NCI-H748 (cell line): ENCODE measurements at regions not wholly inside any gene's neighbourhood (a gene's known extent, or its start where the extent isn't known, plus 50 kb on each side); places are given as distances from the start of the nearest gene placed in this dataset.

Experiments
- DNase-seq: peaks from one replicate; lab custom pipeline; 2025; ENCODE audit not compliant: unreplicated experiment; lab: John Stamatoyannopoulos, UW

GRCh38 chr10:7507887-7508726 lies 97.3 kb upstream of the SFMBT2 start:
- DNase-seq = no peak

- DNase-seq = no peak
These were observed 95.7 kb upstream of the SFMBT2 start for GRCh38 chr10:7506571-7506970.

DNA sequence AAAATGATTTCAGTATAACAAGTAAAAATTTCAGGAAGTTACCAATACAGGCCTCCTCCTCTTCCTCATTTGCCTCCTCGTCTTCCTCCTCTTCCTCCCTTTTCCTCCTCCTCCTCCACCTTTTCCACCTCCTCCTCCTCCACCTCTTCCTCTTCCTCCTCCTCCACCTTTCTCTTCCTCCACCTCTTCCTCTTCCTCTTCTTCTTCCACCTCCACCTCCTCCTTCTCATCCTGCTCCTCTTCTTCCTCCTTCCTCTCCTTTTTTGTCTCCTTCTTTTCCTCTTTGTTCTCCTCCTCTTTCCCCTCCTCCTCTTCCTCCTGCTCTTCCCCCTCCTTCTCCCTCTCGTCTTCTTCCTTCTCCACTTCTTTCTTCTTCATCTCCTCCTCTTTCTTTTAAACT lies 94.4 kb upstream of the SFMBT2 start:
- no peak for DNase-seq

DNA sequence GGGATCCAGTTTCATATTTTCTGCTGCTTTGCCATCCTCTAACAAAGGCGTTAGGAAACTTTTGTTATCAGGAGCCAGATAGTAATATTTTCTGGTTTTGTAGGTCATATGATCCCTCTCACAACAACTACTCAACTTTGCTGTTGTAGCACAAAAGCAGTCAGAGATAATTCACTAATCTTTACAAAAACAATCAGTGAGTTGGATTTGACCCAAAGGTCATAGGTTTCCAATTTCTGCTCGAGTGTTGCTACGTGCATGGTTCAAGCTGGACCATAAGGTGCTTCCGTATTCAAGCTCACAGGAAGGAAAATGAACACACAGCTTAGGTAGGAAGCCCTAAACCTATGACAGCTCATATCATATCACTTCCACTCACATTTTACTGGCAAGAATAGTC lies 92.4 kb upstream of the SFMBT2 start:
- DNase-seq = no peak

- no peak for DNase-seq
These were observed 90.3 kb upstream of the SFMBT2 start for GRCh38 chr10:7501157-7501556.

DNA sequence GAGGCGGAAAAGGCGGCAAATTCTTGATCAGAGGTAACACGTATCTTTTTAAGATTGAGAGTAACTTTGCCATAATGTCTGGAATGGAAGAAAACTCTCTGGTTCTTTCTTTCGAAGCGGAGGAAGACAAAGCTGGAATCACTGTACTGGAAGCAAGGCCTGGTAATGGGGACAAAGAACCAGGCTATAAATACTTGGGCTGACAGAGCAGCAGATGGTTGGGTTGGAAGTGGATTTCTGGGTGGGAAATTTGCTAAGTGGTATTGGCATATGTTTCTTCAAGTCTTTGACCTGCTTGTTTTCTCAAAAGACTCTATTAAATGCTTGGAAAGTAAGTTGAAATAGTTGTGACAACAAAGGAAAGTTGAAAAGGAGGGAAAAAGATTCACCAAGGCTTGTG lies 87.3 kb upstream of the SFMBT2 start:
- no peak for DNase-seq

GRCh38 chr10:7493996-7494395 lies 83.2 kb upstream of the SFMBT2 start:
- peak; percentile 68 for DNase-seq

- no peak for DNase-seq
These were observed 81.8 kb upstream of the SFMBT2 start for GRCh38 chr10:7492660-7493046.

GRCh38 chr10:7491949-7492659 lies 81.3 kb upstream of the SFMBT2 start:
- no peak for DNase-seq

GRCh38 chr10:7491230-7491629 lies 80.4 kb upstream of the SFMBT2 start:
- no peak for DNase-seq

- DNase-seq = peak; percentile 53
These were observed 77.6 kb upstream of the SFMBT2 start for GRCh38 chr10:7488418-7488829.

- peak; percentile 20 for DNase-seq
These were observed 76.7 kb upstream of the SFMBT2 start for GRCh38 chr10:7487528-7487927.

GRCh38 chr10:7486528-7486927 lies 75.7 kb upstream of the SFMBT2 start:
- no peak for DNase-seq

GRCh38 chr10:7485799-7486198 lies 75.0 kb upstream of the SFMBT2 start:
- peak; percentile 47 for DNase-seq

GRCh38 chr10:7485244-7485556 lies 74.4 kb upstream of the SFMBT2 start:
- no peak for DNase-seq

DNA sequence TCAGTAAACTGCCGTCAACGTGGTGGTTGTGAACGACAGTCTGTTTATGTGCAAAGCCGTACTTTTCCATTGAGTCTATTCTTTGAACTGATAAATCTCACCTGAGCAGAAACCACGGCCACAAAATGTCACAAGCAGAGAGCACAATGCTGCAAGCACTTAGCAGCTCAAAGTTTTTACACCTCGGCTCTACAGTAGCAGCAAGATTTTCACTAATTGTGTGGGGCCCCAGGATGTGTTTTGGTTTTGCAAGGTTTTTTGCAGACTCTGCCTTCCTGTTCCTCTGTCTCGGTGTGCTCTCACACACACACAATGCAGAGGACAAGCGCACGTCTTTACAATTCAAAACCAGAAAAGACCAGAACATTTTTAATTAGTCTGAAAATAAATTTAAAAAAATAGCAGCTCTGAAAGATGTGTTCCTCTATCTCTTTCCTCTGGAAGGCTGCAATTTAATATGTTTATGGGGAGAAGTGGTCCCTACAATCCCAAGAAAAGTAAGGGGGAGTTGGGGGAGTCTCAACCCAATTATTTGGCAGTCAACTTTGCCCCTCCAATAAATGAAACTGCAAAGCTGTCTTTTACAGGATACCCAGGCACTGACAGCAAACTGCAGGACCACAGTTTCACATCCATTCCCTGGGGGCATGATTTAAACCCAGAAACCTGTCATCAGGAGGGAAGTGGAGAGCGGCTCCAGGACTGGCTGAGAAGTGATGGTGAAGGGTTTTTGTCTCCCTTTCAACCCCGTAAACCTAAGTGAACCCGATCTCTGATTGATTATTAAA lies 73.8 kb upstream of the SFMBT2 start:
- DNase-seq = no peak

- no peak for DNase-seq
These were observed 73.0 kb upstream of the SFMBT2 start for GRCh38 chr10:7483848-7484247.

DNA sequence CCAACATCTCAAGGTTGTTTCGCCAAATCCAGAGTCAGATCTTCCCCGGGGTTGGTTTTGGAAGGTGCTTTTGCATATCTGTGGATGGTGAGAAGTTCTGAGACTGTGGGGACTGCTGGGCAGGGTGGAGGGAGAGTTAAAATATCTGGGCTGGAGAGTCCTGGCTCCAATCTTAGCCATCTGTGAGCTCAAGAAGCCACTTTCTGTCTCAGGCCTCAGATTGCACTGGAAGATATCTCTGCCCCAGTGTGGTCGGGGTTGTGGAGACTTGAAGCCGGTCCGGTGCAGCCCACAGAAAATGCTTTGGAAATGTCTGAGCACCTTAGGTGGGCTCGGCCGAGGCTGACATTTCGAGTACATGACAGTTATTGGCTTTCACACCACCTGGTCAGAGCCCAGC lies 72.2 kb upstream of the SFMBT2 start:
- DNase-seq = no peak

GRCh38 chr10:7481368-7481765 lies 70.5 kb upstream of the SFMBT2 start:
- no peak for DNase-seq

GRCh38 chr10:7480742-7481367 lies 70.0 kb upstream of the SFMBT2 start:
- DNase-seq = no peak

DNA sequence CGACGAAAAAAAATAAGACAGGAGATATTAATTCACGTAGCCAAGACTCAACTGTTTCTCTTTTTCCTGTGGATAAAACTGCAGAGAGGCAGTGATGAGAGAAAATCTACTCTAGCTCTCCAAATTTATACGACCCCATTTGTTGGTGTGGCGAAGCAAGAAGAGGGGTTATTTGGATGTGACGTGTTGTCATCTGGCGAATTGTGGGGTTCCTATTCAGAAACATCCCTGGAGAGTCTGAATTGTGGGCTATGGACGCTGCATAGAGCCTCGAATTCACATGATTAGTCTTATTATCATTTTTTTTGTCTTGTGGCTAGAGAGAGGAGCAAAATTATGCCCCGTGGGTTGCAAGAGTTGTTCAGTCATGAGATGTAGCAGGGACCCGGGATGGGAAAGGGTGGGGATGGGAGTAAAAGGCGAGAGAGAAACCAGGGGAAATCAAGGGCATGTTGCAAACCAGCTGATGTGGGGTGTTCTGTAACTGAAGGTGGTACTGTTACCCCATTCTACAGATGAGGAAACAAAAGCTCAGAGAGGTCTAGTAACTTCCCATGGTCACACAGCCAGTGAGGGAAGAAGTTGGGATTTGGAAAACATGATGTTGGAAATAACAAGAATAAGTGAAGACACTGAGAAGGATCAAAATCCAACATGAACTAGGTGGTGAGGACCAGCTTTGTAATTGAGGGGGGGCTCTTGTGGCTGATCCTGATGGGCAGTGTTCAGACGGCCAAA lies 69.2 kb upstream of the SFMBT2 start:
- no peak for DNase-seq
